NCI-H1092 (cell line): ENCODE measurements at regions not wholly inside any gene's neighbourhood (a gene's known extent, or its start where the extent isn't known, plus 50 kb on each side); places are given as distances from the start of the nearest gene placed in this dataset.

Experiments
- DNase-seq: peaks from one replicate; lab custom pipeline; 2025; lab: John Stamatoyannopoulos, UW

DNA sequence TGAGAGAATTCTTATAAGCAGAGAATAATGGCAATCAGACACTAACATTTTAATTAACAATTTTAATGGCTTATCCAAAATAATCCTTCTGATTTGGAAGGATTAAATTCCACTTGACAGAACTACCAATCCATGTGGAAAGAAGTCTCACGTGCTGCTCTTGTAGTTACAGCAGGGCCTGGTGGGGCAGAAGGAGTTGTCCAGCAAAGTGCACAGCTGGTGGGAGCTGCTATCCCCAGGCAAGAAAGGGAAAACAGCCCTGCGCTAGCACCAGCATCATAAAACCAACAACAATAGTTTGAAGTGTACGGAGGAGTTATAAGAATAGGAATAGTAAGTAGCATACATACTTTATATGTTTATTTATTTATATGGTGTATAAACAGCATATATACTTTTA is 127.4 kb upstream of the TRIM2 start:
- DNase-seq, result no peak

DNA sequence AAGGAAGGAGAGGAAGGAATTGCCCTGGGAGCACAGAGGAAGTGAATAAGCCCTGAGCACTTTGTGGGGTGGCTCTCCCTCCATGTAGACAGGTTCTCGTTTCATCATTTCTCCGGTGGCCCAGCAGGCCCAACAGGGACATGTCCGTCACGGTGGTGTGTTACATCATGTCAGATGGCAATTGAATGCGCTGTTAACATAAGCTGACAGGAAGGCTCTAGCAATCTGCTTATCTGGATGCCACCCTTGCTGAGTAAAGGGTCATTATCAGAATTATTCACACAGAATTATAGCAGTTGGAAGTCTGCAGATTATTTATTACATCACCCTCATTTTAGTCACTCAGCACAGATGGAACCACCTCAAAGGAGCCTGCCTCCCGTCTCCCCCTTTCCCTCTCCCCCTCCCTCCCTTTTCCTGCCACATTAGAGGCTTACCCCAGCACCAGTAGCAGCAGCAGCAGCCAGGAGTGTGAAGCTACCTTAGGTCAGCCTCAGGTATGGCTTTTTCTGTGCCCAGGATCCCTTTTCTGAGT is 124.3 kb upstream of the TRIM2 start:
- DNase-seq, result no peak

- DNase-seq, result no peak
Measured at GRCh38 chr4:153081006-153081580, 123.2 kb upstream of the TRIM2 start.

DNA sequence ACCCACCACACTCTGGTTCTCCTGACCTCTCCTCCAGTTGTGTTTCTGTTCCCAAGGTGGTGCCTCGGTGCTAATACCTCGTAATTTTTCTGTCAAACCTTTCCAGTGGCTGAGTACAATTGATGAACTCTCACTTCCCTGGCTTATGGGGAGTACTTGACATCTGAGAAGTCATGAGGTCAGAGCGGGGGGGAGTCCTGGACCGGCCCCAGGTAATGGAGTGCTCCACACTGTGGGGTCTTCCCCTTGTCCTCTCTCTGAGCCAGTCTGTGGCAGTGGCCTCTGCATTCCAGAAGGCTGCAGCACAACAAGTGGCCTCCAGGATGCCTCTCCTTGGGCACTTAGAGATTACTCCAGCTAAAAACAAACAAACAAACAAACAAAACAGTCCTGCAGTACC is 122.5 kb upstream of the TRIM2 start:
- DNase-seq, result no peak

DNA sequence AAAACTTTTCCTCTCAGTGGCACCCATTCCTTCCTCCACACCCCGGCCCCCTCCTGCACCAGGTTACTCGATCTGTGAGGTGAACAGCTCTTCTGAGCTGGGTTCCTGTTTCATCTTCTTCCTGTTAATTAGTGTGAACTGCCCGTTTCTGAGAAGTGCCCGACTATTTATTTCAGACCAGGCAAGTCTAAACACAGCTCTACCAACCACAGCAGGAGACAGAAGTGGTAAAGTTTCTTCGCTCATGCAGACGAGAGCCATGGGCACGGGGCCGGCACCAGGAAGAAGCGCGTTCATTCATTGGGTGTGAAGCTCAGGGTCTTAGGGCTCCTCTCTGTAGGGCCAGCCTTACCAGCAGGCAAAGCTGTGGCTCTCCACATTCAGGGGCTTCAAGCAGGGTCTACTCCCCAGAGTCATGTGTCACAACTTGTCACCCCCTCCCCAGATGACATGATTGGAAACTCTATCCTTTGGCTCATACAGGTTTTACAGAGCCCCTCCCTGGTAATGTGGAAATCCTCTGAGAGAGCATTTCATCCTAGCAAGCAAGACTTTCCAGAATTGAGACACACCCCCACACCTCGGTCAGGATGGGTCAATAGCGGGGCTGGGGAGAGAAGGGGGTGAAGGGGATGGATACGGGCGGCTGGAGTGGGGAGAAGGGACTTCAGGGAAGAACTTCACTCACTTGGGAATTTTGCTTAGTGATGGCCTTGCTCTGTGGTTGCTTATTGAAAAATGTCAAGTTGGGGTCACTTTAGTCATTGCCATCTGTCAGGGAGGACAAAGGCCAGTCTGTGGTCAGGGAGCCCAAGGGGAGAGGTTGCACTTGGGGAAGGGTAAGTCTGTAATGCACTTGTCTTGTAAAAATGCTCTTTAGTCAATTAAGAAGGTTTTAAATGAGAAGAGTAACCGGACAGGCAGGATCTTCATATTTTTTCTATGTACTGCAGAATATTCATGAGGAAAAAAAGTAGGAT is 121.6 kb upstream of the TRIM2 start:
- DNase-seq, result no peak

DNA sequence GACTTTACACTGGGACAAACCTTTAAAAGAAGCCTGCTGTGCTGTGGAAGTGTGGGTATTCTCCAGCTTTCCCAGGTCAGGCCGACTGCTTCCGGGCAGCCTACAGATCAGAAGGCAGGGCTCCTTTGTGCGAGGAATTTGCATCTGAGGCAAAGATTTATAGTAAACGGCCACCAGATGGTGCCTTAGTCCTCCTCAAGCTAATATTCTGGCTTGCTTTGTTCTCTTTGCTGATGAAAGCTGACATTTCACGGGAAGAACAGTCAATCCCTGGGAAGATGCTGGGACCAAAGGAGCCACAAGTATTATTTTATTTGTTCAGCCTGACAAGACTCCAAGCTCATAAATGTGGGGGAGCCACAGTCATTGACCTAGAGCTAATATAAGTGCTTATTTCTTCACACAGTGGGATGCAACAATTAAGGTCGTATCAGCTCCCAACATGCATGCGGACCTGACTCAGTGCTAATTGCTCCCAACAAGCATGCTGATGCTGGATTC is 120.7 kb upstream of the TRIM2 start:
- peak; percentile 75 for DNase-seq

DNA sequence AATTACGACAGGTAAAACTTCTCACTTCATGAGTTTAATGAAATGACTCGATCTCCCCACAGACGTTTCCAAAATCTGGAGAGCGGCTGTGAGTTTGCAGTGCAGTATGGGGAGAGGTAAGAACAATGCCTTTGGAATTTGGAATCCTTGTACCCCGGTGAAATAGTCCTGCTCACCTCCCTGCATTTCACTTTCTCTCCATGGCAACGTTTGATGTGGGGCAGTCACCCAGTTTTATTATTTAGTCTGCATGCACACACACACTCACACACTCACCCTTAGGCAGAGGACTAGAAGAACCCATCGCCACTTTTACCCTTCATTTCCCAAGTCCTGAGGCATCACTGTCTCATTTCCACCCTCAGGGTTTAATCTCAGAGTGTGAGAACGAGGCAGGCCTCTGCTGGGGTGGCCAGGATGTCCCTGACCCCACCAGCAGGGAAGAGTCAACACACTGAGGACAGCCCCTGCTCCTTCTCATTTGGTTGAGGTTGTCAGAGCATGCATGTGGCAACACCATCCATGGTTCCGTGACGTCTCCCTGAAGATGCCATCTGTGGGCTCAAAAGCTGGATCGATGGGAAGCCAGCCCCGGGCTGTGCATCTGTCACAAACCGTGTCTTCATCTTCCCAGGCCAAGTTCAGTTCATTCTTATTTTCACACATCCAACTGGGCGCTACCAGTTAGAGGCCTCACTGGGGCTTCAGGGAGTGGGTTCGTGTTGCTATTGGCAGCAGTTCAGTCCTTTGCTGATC is 119.8 kb upstream of the TRIM2 start:
- DNase-seq, result no peak

GRCh38 chr4:153084980-153085630 is 119.1 kb upstream of the TRIM2 start:
- peak; percentile 20 for DNase-seq

DNA sequence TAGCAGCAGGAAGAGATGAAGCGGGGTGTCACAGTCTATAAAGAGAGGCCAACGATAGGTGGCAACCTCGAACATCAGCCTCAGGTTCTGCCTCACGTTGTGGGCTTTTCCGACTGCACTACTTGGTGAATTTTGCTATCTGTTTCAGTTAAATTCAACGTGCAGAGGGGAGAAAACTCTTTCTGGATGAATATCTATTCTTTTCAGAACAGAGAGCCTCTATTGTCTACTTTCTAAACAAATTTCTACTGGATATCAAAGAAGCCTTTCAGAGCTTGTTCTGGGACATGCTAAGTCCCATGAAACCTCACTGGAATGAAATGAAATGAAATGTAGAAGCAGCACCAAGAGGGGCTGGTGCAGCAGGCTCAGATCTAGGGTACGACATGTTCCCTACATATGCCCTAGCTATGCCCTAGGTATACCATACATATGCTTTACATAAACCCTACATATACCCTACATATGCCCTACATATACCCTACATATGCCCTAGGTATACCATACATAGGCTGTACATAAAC is 116.5 kb upstream of the TRIM2 start:
- no peak for DNase-seq

DNA sequence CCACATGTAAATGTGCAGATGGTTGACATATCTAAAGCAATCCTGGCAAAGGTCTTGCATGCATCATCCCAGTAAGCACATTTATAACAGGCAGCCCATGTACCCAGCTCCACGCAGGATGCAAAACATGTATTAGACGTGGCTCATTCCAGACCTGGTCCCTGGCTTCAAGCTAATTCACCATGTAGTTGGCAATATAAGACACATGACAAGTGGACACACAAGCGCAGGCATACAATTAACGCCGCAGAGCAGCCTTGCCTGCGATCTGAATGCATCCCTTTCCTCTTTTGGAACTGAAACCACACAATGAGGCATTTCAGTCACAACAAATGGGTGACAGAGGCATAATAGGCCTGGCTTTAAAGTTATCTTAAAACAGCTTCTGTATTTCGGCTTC is 114.5 kb upstream of the TRIM2 start:
- DNase-seq, result no peak

DNA sequence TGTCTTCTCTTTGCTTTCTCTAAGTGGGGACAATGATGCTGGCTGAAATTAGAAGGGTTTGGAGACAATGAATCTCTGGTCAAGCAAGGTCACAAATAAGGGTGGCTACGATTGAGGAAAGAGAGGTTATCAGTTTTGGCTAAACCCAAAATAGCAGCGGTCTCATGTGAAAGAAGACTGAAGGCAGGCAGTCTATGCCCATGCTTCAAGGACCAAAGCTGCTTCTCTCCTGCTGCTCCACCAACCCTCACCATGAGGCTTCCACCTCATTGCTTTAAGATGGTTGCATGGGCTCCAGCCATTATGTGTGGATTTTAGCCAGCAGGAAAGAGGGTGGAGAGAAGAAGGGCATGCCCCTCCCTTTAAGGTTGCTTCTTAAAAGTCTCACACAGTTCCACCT is 114.1 kb upstream of the TRIM2 start:
- no peak for DNase-seq

DNA sequence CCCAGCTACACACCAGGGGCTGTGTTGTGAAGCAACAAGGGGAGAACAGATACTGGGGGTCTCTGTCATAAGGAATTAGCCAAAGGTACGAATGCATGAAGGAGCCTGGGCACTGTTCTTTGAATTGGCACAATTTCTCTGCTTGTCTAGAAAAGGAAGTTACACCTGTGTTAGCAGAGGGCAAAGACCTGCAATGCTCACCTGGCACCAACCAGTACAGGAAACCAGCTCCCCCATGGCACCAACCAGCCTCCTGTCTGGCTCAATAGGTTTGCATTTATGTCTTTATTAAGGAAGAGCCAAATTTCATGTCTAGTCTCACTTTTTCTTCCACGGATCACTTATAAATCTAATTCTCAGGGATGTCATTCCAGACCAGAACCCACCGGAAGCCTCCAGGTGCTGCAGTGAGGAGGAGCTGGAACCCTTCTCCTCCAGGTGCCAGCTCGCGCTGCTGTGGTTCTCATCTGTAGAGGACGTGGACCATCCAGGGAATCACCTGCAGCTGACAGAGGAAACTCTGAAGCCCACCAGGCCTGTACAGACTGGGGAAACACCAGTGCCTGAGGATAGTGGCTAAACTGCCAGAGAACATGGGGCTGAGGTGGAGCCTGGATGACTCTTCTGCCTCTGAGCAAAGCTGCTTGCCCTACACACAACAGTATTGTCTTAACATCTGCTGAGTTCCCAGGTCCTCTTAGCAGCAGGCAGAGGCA is 113.4 kb upstream of the TRIM2 start:
- DNase-seq, result no peak

GRCh38 chr4:153093396-153093795 is 110.8 kb upstream of the TRIM2 start:
- DNase-seq, result no peak

- no peak for DNase-seq
Measured at GRCh38 chr4:153093802-153094201, 110.4 kb upstream of the TRIM2 start.

DNA sequence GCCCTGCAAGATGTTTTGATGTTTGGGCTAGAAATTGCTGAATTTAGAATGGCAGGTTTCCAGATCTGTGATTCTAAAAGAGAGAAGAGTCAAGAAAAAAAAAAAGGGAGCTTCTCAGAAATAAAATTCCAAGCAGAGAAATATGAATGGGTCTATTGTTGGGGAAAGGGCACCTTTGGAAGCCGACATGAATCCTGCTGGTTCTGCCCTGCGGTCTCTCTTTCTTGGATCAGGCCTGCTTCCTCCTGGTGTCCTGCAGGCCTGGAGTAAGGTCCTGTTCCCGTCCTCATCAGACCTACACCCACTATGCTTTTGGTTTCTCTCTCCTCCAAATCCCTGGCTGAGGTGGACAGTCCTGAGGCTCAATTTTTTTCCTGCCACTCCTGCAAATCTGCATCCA is 109.8 kb upstream of the TRIM2 start:
- DNase-seq, result no peak

DNA sequence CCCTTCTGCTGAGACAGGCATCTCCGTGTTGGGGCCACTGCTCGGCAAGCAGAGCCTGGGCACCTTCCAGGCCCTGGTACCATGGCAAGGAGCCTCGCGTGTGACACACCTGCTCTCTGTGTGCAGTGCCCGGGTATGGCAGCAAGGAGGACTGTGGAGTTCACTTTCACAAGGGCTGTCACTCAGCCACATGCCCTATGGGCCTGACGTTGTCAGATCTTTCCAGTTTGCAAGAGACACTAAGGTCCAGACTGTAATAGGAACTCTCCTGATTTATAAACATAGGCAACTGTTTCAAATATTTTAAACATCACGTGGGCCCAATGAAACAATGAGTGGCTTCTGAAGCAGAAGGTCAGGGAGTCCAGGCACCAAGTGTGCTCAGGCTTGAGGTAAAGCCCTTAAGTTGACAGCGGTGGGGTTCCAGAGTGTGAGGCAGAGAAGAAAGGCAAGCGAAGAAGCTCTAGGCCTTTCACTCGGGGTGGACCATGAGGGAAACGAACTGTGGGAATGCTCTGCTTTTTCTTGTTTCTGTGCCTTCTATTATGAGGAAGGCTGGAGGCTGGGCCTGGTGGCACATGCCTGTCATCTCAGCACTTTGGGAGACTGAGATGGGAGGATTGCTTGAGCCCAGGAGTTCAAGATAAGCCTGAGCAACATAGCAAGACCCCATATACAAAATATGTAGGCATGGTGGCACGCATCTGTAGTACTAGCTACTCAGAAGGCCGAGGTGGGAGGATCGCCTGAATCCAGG is 108.6 kb upstream of the TRIM2 start:
- no peak for DNase-seq

DNA sequence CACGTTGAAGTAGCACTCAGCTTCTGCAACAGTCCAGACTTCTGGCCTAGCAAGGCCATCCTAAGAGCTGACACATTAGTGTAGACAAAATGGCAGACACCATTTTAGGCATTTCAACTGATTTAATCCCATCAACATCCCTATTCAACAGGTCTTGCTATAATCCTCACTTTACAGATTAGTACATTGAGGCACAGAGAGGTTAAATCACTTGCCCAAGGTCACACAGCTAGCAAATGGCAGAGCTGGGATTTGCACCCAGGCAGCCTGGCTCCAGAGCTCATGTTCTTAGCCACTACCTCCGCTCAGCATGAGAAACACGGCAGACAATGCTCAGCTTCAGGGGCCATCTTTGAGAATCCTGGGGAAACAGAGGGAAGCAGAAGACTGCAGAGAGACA is 107.9 kb upstream of the TRIM2 start:
- no peak for DNase-seq

GRCh38 chr4:153098427-153098826 is 105.8 kb upstream of the TRIM2 start:
- DNase-seq, result no peak

GRCh38 chr4:153099391-153100140 is 104.7 kb upstream of the TRIM2 start:
- DNase-seq, result no peak
